SK-N-MC (cell line): ENCODE measurements at regions not wholly inside any gene's neighbourhood (a gene's known extent, or its start where the extent isn't known, plus 50 kb on each side); places are given as distances from the start of the nearest gene placed in this dataset.
"Not testable (repeated sequence)": the region's sequence is repeated elsewhere in the genome, so short reads cannot be mapped to it uniquely, and the experiment has no call there.

ENCODE experiments used
- DNase-seq: peaks from one replicate; pipeline ENCODE4 v3.0.0-alpha.2; 2011; ENCODE audit warnings: low read depth, low spot score
- H3K27ac ChIP-seq: fragments of 200-600 bp; sonication (generic); 2 replicates; pipeline ENCODE4 v1.5.1; 2016; ENCODE audit warnings: mixed run types
- H3K36me3 ChIP-seq: fragments of 200-600 bp; sonication (generic); 2 replicates; pipeline ENCODE4 v1.6.1; 2017; ENCODE audit warnings: antibody characterized with exemption, low read length, mixed read lengths; ENCODE audit not compliant: insufficient read depth
- H3K4me3 ChIP-seq: fragments of 200-600 bp; sonication (generic); 2 replicates; pipeline ENCODE4 v1.5.1; 2016
- H3K9ac ChIP-seq: fragments of 200-600 bp; sonication (generic); 2 replicates; pipeline ENCODE4 v1.8.0; 2017; ENCODE audit warnings: mixed run types, mixed read lengths; ENCODE audit not compliant: insufficient read length
- H3K9me3 ChIP-seq: fragments of 200-600 bp; sonication (generic); 2 replicates; pipeline ENCODE4 v1.6.1; 2017; ENCODE audit warnings: low read depth, mild to moderate bottlenecking, antibody characterized with exemption, low read length, moderate library complexity, mixed read lengths
- EZH2 ChIP-seq: fragments of 200-600 bp; sonication (generic); IDR thresholded peaks from one replicate; pipeline ENCODE4 v1.6.1; 2017; ENCODE audit warnings: antibody characterized with exemption
- FOXP2 ChIP-seq: optimal IDR thresholded peaks from 2 replicates; pipeline ENCODE3; 2011; ENCODE audit warnings: mild to moderate bottlenecking, moderate library complexity; ENCODE audit not compliant: insufficient read depth; ENCODE audit errors: extremely low read length, control extremely low read depth
- POLR2AphosphoS5 ChIP-seq: IDR thresholded peaks from 2 replicates; pipeline ENCODE4 v1.6.1; 2012; ENCODE audit warnings: mild to moderate bottlenecking, low read depth, low read length, borderline replicate concordance

- H3K36me3 ChIP-seq, result no peaks in the 10 kb centered on the region
- DNase-seq, result no peak
- H3K4me3 ChIP-seq, result no peak overlapping the region
- H3K9ac ChIP-seq, result no peak overlapping the region
- H3K9me3 ChIP-seq, result no peaks in the 10 kb centered on the region
- TF ChIP-seq EZH2 (no peak), FOXP2 (no peak), POLR2AphosphoS5 (no peak)
- H3K27ac ChIP-seq, result no peak overlapping the region
These were observed 276.2 kb upstream of the SGO1 start for GRCh38 chr3:20462226-20462625.

- H3K4me3 ChIP-seq, result no peak overlapping the region
- no peak overlapping the region for H3K27ac ChIP-seq
- DNase-seq, result no peak
- TF ChIP-seq POLR2AphosphoS5 (no peak), FOXP2 (no peak), EZH2 (no peak)
- no peaks in the 10 kb centered on the region for H3K36me3 ChIP-seq
- no peak overlapping the region for H3K9ac ChIP-seq
- H3K9me3 ChIP-seq, result no peaks in the 10 kb centered on the region
These were observed 273.1 kb upstream of the SGO1 start for GRCh38 chr3:20458994-20459716.

DNA sequence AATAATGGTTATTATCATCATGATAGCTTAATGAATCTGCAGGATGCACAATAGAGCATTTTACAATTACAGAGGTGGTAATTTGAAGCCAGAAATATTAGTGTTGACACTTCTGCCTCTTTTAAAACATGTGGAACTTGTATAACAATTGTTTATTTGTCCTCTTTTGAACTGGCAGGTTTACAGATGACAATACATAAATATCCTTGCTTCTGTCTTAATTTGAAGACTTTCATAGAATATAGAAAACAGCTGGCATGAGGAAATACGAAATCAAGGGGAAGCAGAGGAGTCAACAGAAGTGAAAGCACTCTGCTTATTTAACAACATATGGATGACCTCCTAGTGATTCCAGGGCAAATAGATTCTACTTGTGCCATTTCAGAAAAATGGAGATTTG is 270.5 kb upstream of the SGO1 start:
- H3K27ac ChIP-seq, result no peak overlapping the region
- H3K36me3 ChIP-seq, result no peaks in the 10 kb centered on the region
- TF ChIP-seq EZH2, result no peak
- TF ChIP-seq POLR2AphosphoS5, result no peak
- no peak for TF ChIP-seq FOXP2
- H3K9me3 ChIP-seq, result no peaks in the 10 kb centered on the region
- H3K4me3 ChIP-seq, result no peak overlapping the region
- DNase-seq, result no peak
- no peak overlapping the region for H3K9ac ChIP-seq

DNA sequence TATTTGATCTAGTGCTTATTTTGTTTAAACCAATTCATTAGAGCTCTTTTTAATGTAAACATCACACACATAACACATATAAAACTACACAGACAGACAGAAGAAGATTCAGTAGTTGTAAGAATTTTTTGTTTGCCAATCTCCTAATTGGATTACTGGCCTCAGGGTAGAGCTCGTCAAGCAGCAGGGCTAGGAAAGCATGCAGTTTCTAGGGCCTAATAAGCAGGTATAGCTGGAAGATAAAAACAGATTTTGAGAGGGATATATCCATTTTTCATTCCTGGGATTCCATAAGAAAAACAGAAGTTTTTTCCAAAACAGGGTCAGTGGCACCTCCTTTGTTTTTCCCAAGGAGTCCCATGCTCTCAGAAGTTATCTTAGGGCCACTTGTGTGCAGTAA is 265.2 kb upstream of the SGO1 start:
- DNase-seq, result no peak
- Histone ChIP-seq H3K36me3 (no peaks in the 10 kb centered on the region), H3K9ac (no peak overlapping the region), H3K27ac (no peak overlapping the region), H3K4me3 (no peak overlapping the region), H3K9me3 (no peaks in the 10 kb centered on the region)
- no peak for TF ChIP-seq FOXP2
- TF ChIP-seq POLR2AphosphoS5, result no peak
- no peak for TF ChIP-seq EZH2

DNA sequence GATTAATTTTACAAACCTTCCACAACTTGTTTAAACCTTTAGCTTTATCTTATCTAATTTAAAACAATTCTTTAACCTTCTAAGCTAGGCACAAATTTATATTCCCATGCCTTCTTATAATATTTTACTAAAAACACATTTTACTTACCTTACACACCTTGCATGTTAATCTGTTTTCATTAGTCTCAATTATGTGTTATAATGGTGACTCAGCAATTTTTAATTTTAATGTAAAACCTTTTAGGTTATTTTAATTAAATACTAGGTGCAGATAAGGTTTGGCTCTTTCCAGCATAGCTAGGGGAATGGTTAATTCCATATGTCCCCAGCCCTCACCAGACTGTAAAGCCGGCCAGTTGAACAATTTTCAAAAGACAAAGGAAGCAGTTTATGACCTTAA is 264.6 kb upstream of the SGO1 start:
- no peaks in the 10 kb centered on the region for H3K9me3 ChIP-seq
- no peak overlapping the region for H3K27ac ChIP-seq
- no peaks in the 10 kb centered on the region for H3K36me3 ChIP-seq
- TF ChIP-seq POLR2AphosphoS5 (no peak), EZH2 (no peak)
- H3K4me3 ChIP-seq, result no peak overlapping the region
- DNase-seq, result no peak
- no peak overlapping the region for H3K9ac ChIP-seq

- Histone ChIP-seq H3K4me3 (no peak overlapping the region), H3K9me3 (no peaks in the 10 kb centered on the region), H3K27ac (no peak overlapping the region), H3K9ac (no peak overlapping the region), H3K36me3 (no peaks in the 10 kb centered on the region)
- TF ChIP-seq EZH2 (no peak), POLR2AphosphoS5 (no peak), FOXP2 (no peak)
- DNase-seq, result no peak
These were observed 256.8 kb upstream of the SGO1 start for GRCh38 chr3:20442846-20443245.

DNA sequence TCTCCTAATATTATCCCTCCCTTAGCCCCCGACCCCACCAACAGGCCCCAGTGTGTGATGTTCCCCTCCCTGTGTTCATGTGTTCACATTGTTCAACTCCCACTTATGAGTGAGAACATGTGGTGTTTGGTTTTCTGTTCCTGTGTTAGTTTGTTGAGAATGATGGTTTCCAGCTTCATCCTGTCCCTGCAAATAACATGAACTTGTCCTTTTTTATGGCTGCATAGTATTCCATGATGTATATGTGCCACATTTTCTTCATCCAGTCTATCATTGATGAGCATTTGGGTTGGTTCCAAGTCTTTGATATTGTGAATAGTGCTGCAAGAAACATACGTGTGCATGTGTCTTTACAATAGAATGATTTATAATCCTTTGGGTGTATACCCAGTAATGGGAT is 241.3 kb upstream of the SGO1 start:
- not testable (repeated sequence) for H3K4me3 ChIP-seq, H3K9ac ChIP-seq, H3K9me3 ChIP-seq, DNase-seq, H3K27ac ChIP-seq, H3K36me3 ChIP-seq

DNA sequence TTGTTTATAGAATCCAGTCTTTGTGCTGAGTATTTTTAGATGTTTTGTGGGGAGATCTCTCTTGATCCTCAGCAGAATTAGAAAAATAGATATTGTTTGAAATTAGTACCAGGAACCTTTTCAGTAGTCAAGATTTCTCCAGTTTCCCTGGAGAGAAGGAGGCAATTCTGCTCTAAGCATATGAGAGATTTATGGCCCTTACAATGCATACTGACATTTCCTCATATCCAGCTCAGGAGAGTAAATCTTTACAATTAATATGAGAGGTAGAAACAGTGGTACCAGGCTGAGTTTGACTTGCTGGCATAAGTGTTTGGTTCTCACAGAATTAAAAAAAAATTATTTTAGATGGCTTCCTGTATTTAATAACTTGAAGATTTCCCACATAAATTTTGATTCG is 239.1 kb upstream of the SGO1 start:
- no peaks in the 10 kb centered on the region for H3K9me3 ChIP-seq
- no peak overlapping the region for H3K4me3 ChIP-seq
- no peaks in the 10 kb centered on the region for H3K36me3 ChIP-seq
- H3K27ac ChIP-seq, result no peak overlapping the region
- no peak overlapping the region for H3K9ac ChIP-seq
- DNase-seq, result no peak
- TF ChIP-seq POLR2AphosphoS5 (no peak), EZH2 (no peak), FOXP2 (no peak)

DNA sequence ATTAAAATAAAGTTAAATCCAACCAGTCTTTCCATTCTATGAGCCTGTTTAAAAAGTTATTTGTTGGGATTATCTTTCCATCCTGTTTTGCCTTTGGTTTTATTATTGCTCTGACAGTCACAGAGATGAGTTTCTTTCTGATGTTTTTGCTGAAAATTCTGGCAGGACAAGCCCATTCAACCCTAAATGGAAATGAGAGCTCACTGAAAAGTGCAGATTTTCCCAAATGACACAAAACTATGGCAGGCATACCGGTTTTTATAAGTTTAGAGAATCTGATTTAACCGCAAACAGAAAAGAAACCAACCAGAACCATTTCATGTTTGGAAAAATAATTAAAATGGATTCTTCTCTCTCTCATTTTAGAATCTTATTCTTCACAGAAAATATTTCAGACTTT is 238.1 kb upstream of the SGO1 start:
- TF ChIP-seq FOXP2 (no peak), EZH2 (no peak), POLR2AphosphoS5 (no peak)
- Histone ChIP-seq H3K9ac (no peak overlapping the region), H3K4me3 (no peak overlapping the region), H3K27ac (no peak overlapping the region), H3K9me3 (no peaks in the 10 kb centered on the region), H3K36me3 (no peaks in the 10 kb centered on the region)
- DNase-seq, result no peak
